Astrocyte (in vitro differentiated cells and primary cell): ENCODE measurements at regions not wholly inside any gene's neighbourhood (a gene's known extent, or its start where the extent isn't known, plus 50 kb on each side); places are given as distances from the start of the nearest gene placed in this dataset.

ENCODE experiments used
- DNase-seq: peaks from one replicate; pipeline ENCODE4 v3.0.0-alpha.2; 2010; ENCODE audit warnings: low read depth
- FAIRE-seq: peaks from 2 replicates; lab custom pipeline; 2011; peaks lifted over from hg19 to GRCh38; lab: Jason Lieb, UNC
- H2AFZ ChIP-seq: 2 replicates; pipeline ENCODE4 v1.6.0; 2012; ENCODE audit warnings: low read depth, low read length, inconsistent platforms
- H3K27ac ChIP-seq: 2 replicates; pipeline ENCODE4 v1.5.1; 2011; ENCODE audit warnings: low read depth, low read length, inconsistent platforms
- H3K27me3 ChIP-seq: 2 replicates; pipeline ENCODE4 v1.6.0; 2011; ENCODE audit warnings: low read length, inconsistent platforms; ENCODE audit not compliant: insufficient read depth
- H3K36me3 ChIP-seq: 2 replicates; pipeline ENCODE4 v1.5.1; 2011; ENCODE audit warnings: low read length, inconsistent platforms; ENCODE audit not compliant: insufficient read depth
- H3K4me1 ChIP-seq: 2 replicates; pipeline ENCODE4 v1.5.1; 2011; ENCODE audit warnings: low read length, inconsistent platforms; ENCODE audit not compliant: insufficient read depth
- H3K4me2 ChIP-seq: 2 replicates; pipeline ENCODE4 v1.6.0; 2012; ENCODE audit warnings: low read length, inconsistent platforms
- H3K4me3 ChIP-seq: 2 replicates; pipeline ENCODE4 v1.5.1; 2011; ENCODE audit warnings: low read depth, mild to moderate bottlenecking, low read length, inconsistent platforms; ENCODE audit not compliant: insufficient read depth
- H3K79me2 ChIP-seq: 2 replicates; pipeline ENCODE4 v1.6.0; 2012; ENCODE audit warnings: mild to moderate bottlenecking, low read length, inconsistent platforms; ENCODE audit not compliant: insufficient read depth
- H3K9ac ChIP-seq: 2 replicates; pipeline ENCODE4 v1.6.0; 2012; ENCODE audit warnings: mild to moderate bottlenecking, low read length, inconsistent platforms
- H3K9me3 ChIP-seq: 2 replicates; pipeline ENCODE4 v1.5.1; 2012; ENCODE audit warnings: low read depth, mild to moderate bottlenecking, low read length, inconsistent platforms; ENCODE audit not compliant: insufficient read depth
- H4K20me1 ChIP-seq: 2 replicates; pipeline ENCODE4 v1.6.0; 2012; ENCODE audit warnings: low read length, inconsistent platforms; ENCODE audit not compliant: insufficient read depth
- H3K27ac Mint-ChIP-seq: one replicate; pipeline ENCODE4 v1.8.0; 2021; ENCODE audit warnings: mild to moderate bottlenecking, mixed read lengths; ENCODE audit not compliant: unreplicated experiment
- H3K27me3 Mint-ChIP-seq: one replicate; pipeline ENCODE4 v1.8.0; 2021; ENCODE audit warnings: low read depth, mixed read lengths; ENCODE audit not compliant: unreplicated experiment
- H3K36me3 Mint-ChIP-seq: one replicate; pipeline ENCODE4 v1.8.0; 2021; ENCODE audit warnings: low read depth, mixed read lengths; ENCODE audit not compliant: unreplicated experiment
- H3K4me1 Mint-ChIP-seq: one replicate; pipeline ENCODE4 v1.8.0; 2021; ENCODE audit warnings: low read depth, mixed read lengths; ENCODE audit not compliant: unreplicated experiment
- H3K4me3 Mint-ChIP-seq: one replicate; pipeline ENCODE4 v1.8.0; 2021; ENCODE audit warnings: mild to moderate bottlenecking, moderate library complexity, mixed read lengths; ENCODE audit not compliant: unreplicated experiment
- H3K9me3 Mint-ChIP-seq: one replicate; pipeline ENCODE4 v1.8.0; 2021; ENCODE audit warnings: mild to moderate bottlenecking, mixed read lengths; ENCODE audit not compliant: unreplicated experiment
- EZH2 ChIP-seq: IDR thresholded peaks from 2 replicates; pipeline ENCODE4 v1.6.1; 2012; ENCODE audit warnings: mild to moderate bottlenecking, low read length, inconsistent platforms; ENCODE audit not compliant: insufficient read depth
- TF ChIP-seq, protein P1 (sequence below): IDR thresholded peaks from 2 replicates; pipeline ENCODE4 v1.5.1; 2011; ENCODE audit warnings: low read depth, mild to moderate bottlenecking, inconsistent platforms, low read length, moderate library complexity; ENCODE audit not compliant: insufficient read depth

DNA sequence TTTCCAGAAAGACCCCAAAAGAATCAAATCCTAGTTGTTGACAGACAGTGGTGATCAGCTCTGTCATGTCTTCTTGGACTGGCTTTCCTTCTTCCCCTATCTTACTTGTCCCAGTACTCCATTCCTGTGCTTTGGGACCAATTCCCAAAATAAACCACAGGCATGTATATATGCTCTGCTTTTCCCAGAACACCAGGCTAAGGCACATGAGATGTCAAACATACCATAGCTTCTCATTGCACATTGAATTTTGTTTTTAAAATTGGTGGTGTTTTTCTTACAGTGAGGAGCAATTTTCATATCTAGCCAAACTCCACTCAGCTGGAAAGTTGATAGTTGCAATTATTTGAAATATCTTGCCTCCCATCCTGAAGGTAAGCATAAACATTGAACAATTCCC is 88.9 kb upstream of the RGPD4 start:
- Histone ChIP-seq H3K79me2 (no peaks in the 10 kb centered on the region), H3K27me3 (no peaks in the 10 kb centered on the region), H3K9me3 (no peaks in the 10 kb centered on the region), H3K36me3 (no peaks in the 10 kb centered on the region), H3K4me1 (no peaks in the 10 kb centered on the region), H3K4me3 (no peak overlapping the region), H4K20me1 (no peaks in the 10 kb centered on the region), H3K4me2 (no peak overlapping the region), H3K27ac (no peak overlapping the region), H3K9ac (no peak overlapping the region), H2AFZ (no peak overlapping the region)
- H3K27me3 Mint-ChIP-seq, result no peaks in the 10 kb centered on the region
- H3K4me3 Mint-ChIP-seq, result no peak overlapping the region
- no peak for TF ChIP-seq EZH2
- TF ChIP-seq, protein P1, sequence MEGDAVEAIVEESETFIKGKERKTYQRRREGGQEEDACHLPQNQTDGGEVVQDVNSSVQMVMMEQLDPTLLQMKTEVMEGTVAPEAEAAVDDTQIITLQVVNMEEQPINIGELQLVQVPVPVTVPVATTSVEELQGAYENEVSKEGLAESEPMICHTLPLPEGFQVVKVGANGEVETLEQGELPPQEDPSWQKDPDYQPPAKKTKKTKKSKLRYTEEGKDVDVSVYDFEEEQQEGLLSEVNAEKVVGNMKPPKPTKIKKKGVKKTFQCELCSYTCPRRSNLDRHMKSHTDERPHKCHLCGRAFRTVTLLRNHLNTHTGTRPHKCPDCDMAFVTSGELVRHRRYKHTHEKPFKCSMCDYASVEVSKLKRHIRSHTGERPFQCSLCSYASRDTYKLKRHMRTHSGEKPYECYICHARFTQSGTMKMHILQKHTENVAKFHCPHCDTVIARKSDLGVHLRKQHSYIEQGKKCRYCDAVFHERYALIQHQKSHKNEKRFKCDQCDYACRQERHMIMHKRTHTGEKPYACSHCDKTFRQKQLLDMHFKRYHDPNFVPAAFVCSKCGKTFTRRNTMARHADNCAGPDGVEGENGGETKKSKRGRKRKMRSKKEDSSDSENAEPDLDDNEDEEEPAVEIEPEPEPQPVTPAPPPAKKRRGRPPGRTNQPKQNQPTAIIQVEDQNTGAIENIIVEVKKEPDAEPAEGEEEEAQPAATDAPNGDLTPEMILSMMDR, result no peak
- no peak overlapping the region for H3K27ac Mint-ChIP-seq
- no peak for FAIRE-seq
- H3K36me3 Mint-ChIP-seq, result no peaks in the 10 kb centered on the region
- no peaks in the 10 kb centered on the region for H3K4me1 Mint-ChIP-seq
- no peaks in the 10 kb centered on the region for H3K9me3 Mint-ChIP-seq
- DNase-seq, result no peak

DNA sequence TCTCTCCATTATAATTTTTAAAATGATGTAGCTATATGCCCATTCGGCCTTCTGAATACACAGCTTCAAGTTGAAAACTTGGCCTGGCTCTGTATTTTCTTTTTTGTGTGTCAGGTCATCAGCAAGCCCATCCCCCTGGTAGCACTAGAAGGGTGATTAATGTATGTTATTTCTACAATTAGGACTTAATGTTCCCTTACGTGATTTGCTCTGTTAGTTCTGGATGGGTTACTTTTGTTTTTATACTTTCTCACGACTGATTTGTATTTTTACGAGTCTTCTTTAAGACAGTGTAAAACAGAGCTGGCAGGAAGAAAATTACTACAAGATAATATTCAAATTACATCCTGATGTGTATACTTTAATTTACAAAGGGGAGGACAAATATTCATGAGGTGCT is 88.4 kb upstream of the RGPD4 start:
- H4K20me1 ChIP-seq, result no peaks in the 10 kb centered on the region
- Mint-ChIP-seq H3K27ac (no peak overlapping the region), H3K36me3 (no peaks in the 10 kb centered on the region), H3K4me3 (no peak overlapping the region), H3K9me3 (no peaks in the 10 kb centered on the region), H3K27me3 (no peaks in the 10 kb centered on the region), H3K4me1 (no peaks in the 10 kb centered on the region)
- FAIRE-seq (no peak), DNase-seq (no peak)
- H3K4me2 ChIP-seq, result no peak overlapping the region
- H3K9ac ChIP-seq, result no peak overlapping the region
- H3K4me1 ChIP-seq, result no peaks in the 10 kb centered on the region
- H3K9me3 ChIP-seq, result no peaks in the 10 kb centered on the region
- H2AFZ ChIP-seq, result no peak overlapping the region
- H3K4me3 ChIP-seq, result no peak overlapping the region
- no peaks in the 10 kb centered on the region for H3K79me2 ChIP-seq
- TF ChIP-seq, protein P1, result no peak
- H3K27ac ChIP-seq, result no peak overlapping the region
- H3K36me3 ChIP-seq, result no peaks in the 10 kb centered on the region
- no peaks in the 10 kb centered on the region for H3K27me3 ChIP-seq

DNA sequence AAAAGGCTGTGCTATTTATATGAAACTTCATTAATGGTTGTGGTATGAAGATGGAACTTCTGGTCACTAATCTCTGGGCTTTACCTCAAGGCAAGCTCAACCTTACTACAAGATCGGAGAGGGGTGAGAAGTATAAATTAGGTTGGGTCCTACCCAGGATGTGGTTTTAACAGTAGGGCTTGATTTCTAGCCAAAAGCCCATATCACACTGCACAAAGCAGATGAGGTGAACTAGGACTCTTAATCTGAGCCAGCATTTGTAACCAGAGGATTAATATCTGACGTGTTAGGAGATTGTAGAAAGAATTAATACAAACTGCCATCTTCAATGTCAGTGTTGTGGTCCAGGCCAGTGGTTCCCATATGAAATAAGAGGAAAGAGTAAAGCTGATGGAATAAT is 86.4 kb upstream of the RGPD4 start:
- no peak overlapping the region for H3K27ac Mint-ChIP-seq
- FAIRE-seq, result no peak
- H3K4me1 ChIP-seq, result no peaks in the 10 kb centered on the region

More for the DNA sequence above, 86.4 kb upstream of the RGPD4 start:
- DNase-seq, result no peak
- H3K4me3 Mint-ChIP-seq, result no peak overlapping the region
- Histone ChIP-seq H3K36me3 (no peaks in the 10 kb centered on the region), H3K27ac (no peak overlapping the region), H3K9me3 (no peaks in the 10 kb centered on the region), H3K4me2 (no peak overlapping the region), H3K9ac (no peak overlapping the region), H3K27me3 (no peaks in the 10 kb centered on the region), H3K4me3 (no peak overlapping the region), H2AFZ (no peak overlapping the region), H3K79me2 (no peaks in the 10 kb centered on the region), H4K20me1 (no peaks in the 10 kb centered on the region)
- no peaks in the 10 kb centered on the region for H3K27me3 Mint-ChIP-seq
- H3K4me1 Mint-ChIP-seq, result no peaks in the 10 kb centered on the region
- H3K36me3 Mint-ChIP-seq, result no peaks in the 10 kb centered on the region
- no peaks in the 10 kb centered on the region for H3K9me3 Mint-ChIP-seq
- TF ChIP-seq EZH2, result no peak
- TF ChIP-seq, protein P1, result no peak
